AG04450 (cell line): ENCODE measurements at regions not wholly inside any gene's neighbourhood (a gene's known extent, or its start where the extent isn't known, plus 50 kb on each side); places are given as distances from the start of the nearest gene placed in this dataset.

ENCODE experiments used
- CTCF ChIA-PET: fragments of 300-600, 350-600 bp; formaldehyde crosslinking; extraction: SDS; loops from one replicate; lab custom pipeline; 2022; ENCODE audit warnings: antibody characterized with exemption, inconsistent platforms; lab: Charles Lee
- POLR2A ChIA-PET: fragments of 350-600 bp; formaldehyde crosslinking; extraction: SDS; loops from one replicate; lab custom pipeline; 2021; ENCODE audit warnings: antibody characterized with exemption, inconsistent platforms; lab: Yijun Ruan, JAX
- DNase-seq: peaks from one replicate; pipeline ENCODE4 v3.0.0-alpha.2; 2011; ENCODE audit warnings: low read depth, low spot score
- H3K27ac ChIP-seq: one replicate; pipeline ENCODE4 v1.5.1; 2012; ENCODE audit warnings: low read depth, low read length, control low read depth
- H3K27me3 ChIP-seq: one replicate; pipeline ENCODE4 v1.6.0; 2012; ENCODE audit warnings: low read length; ENCODE audit not compliant: control insufficient read depth, insufficient read depth
- H3K4me3 ChIP-seq: 2 replicates; pipeline ENCODE4 v1.5.1; 2011; ENCODE audit warnings: mild to moderate bottlenecking, low read depth, low read length, control low read depth
- H3K9me3 ChIP-seq: 2 replicates; pipeline ENCODE4 v1.5.1; 2012; ENCODE audit warnings: low read length; ENCODE audit not compliant: control insufficient read depth, insufficient read depth
- TF ChIP-seq, protein P1 (sequence below): IDR thresholded peaks from 2 replicates; pipeline ENCODE4 v1.5.1; 2011; ENCODE audit warnings: low read depth, low read length, control low read depth, inconsistent platforms

- ChIA-PET CTCF (interaction anchor here (1.3 kb wide), 1 partner anchor 14 kb away, joined by 4 read pairs; no protein-coding TSS in a partner anchor), POLR2A (no interaction called here)
- no peak overlapping the region for H3K4me3 ChIP-seq
- TF ChIP-seq, protein P1, sequence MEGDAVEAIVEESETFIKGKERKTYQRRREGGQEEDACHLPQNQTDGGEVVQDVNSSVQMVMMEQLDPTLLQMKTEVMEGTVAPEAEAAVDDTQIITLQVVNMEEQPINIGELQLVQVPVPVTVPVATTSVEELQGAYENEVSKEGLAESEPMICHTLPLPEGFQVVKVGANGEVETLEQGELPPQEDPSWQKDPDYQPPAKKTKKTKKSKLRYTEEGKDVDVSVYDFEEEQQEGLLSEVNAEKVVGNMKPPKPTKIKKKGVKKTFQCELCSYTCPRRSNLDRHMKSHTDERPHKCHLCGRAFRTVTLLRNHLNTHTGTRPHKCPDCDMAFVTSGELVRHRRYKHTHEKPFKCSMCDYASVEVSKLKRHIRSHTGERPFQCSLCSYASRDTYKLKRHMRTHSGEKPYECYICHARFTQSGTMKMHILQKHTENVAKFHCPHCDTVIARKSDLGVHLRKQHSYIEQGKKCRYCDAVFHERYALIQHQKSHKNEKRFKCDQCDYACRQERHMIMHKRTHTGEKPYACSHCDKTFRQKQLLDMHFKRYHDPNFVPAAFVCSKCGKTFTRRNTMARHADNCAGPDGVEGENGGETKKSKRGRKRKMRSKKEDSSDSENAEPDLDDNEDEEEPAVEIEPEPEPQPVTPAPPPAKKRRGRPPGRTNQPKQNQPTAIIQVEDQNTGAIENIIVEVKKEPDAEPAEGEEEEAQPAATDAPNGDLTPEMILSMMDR, result no peak
- H3K27ac ChIP-seq, result no peak overlapping the region
- no peak for DNase-seq
- no peaks in the 10 kb centered on the region for H3K9me3 ChIP-seq
- no peaks in the 10 kb centered on the region for H3K27me3 ChIP-seq
These were observed 184.7 kb upstream of the ZCCHC13 start for GRCh38 chrX:74119016-74119910.

- ChIA-PET POLR2A (no interaction called here), CTCF (interaction anchor here (1.3 kb wide), 1 partner anchor 15 kb away, joined by 4 read pairs; no protein-coding TSS in a partner anchor)
- no peak for DNase-seq
These were observed 185.7 kb upstream of the ZCCHC13 start for GRCh38 chrX:74117962-74118902.

DNA sequence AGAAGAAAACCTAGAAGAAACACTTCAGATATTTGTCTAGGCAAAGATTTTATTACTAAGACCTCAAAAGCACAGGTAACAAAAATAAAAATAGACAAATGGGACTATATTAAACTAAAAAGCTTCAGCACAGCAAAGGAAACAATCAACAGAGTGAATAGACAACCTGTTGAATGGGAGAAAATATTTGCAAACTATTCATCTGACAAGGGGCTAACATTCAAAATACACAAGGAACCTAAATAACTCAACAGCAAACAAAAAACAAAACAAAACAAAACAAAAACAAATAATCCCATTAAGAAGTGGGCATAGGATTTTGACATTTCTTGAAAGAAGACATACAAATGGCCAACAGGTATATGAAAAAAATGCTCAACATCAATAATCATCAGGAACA lies 192.7 kb upstream of the ZCCHC13 start:
- CTCF ChIA-PET, result no interaction called here
- POLR2A ChIA-PET, result no interaction called here
- Histone ChIP-seq H3K9me3 (no peaks in the 10 kb centered on the region), H3K27ac (no peak overlapping the region), H3K27me3 (no peaks in the 10 kb centered on the region), H3K4me3 (no peak overlapping the region)
- TF ChIP-seq, protein P1, result no peak
- no peak for DNase-seq

More at GRCh38 chrX:74117962-74118902, 185.7 kb upstream of the ZCCHC13 start:
- TF ChIP-seq, protein P1, result no peak
- H3K27ac ChIP-seq, result no peak overlapping the region
- no peak overlapping the region for H3K4me3 ChIP-seq
- no peaks in the 10 kb centered on the region for H3K27me3 ChIP-seq
- no peaks in the 10 kb centered on the region for H3K9me3 ChIP-seq

DNA sequence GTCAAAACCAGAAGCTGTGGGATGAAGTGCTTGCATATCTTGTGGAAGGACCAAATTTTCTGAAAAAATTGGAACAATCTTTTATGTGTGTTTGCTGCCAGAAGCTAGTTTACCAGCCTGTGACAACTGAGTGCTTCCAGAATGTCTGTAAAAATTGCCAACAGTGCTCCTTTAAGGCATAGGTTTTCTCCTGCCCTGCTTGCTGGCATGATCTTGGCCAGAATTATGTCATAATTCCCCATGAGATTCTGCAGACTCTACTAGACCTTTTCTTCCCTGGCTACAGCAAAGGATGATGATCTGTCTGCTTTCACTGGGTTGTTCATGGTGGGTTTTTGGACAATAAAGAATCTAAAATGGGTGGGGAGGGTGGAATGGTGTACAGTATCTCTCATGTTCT lies 196.3 kb upstream of the ZCCHC13 start:
- Histone ChIP-seq H3K27ac (no peak overlapping the region), H3K27me3 (no peaks in the 10 kb centered on the region), H3K4me3 (no peak overlapping the region), H3K9me3 (peaks cover 9% of the 10 kb centered on the region)
- DNase-seq, result no peak
- POLR2A ChIA-PET, result no interaction called here
- CTCF ChIA-PET, result no interaction called here
- TF ChIP-seq, protein P1, result no peak
